GM19397 (cell line): ENCODE measurements at regions not wholly inside any gene's neighbourhood (a gene's known extent, or its start where the extent isn't known, plus 50 kb on each side); places are given as distances from the start of the nearest gene placed in this dataset.
"Not testable (repeated sequence)": the region's sequence is repeated elsewhere in the genome, so short reads cannot be mapped to it uniquely, and the experiment has no call there.

ENCODE experiments used
- ATAC-seq: cut with Tn5 transposase; IDR thresholded peaks from one replicate; pipeline ENCODE4 v1.9.1; 2021; ENCODE audit warnings: mild to moderate bottlenecking, moderate library complexity; ENCODE audit not compliant: unreplicated experiment

- ATAC-seq, result not testable (repeated sequence)
Observed at GRCh38 chrX:76774912-76775311, 347.4 kb downstream of the MAGEE1 start.

DNA sequence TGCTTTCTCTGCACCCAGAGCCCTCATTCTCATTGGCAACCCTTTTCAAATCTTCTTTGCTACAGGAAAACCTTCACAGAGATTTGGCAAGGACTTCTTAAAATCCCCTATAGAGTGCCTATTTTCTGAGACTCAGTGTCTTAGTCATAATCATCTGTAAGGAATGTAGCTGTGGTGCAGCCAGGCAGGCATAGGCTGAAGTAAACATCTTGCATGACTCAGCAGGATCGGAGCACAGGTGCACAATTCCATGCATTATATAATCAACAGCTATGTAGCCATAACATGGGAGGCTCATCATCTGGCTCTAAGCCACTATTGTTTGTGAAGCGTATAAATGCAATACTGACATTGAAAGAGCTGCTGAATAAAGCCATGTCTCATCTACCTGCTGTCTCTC, 368.8 kb downstream of the MAGEE1 start:
- ATAC-seq, result no peak

GRCh38 chrX:76802708-76803107, 375.2 kb downstream of the MAGEE1 start:
- no peak for ATAC-seq

DNA sequence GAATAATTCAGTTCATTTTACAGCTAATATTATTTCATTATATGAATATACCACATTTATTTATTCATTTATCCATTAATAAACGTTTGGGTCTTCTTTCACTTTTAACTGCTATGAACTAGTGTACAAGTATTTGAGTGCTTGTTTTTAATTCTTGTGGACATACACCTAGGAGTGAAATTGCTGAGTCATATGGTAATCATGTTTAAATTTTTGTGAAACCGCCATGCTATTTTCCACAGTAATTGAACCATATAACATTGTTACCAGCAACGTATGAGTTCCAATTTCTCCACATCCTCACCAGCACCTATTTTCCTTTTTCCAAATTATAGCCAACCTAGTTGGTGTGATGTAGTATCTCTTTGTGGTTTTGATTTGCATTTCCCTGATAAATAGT, 388.2 kb downstream of the MAGEE1 start:
- ATAC-seq, result no peak

DNA sequence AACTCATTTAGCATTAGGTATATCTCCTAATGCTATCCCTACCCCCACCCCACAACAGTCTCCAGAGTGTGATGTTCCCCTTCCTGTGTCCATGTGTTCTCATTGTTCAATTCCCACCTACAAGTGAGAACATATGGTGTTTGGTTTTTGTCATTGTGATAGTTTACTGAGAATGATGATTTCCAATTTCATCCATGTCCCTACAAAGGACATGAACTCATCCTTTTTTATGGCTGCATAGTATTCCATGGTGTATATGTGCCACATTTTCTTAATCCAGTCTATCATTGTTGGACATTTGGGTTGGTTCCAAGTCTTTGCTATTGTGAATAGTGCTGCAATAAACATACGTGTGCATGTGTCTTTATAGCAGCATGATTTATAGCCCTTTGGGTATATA, 389.8 kb downstream of the MAGEE1 start:
- ATAC-seq, result not testable (repeated sequence)

- ATAC-seq, result no peak
Observed at GRCh38 chrX:76821276-76821675, 393.8 kb downstream of the MAGEE1 start.

GRCh38 chrX:76827672-76828071, 400.2 kb downstream of the MAGEE1 start:
- no peak for ATAC-seq

DNA sequence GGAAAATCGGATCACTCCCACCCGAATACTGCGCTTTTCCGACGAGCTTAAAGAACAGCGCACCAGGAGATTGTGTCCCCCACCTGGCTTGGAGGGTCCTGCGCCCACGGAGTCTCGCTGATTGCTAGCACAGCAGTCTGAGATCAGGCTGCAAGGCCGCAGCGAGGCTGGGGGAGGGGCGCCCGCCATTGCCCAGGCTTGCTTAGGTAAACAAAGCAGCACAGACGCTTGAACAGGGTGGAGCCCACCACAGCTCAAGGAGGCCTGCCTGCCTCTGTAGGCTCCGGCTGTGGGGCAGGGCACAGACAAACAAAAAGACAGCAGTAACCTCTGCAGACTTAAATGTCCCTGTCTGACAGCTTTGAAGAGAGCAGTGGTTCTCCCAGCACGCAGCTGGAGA, 413.4 kb downstream of the MAGEE1 start:
- ATAC-seq, result not testable (repeated sequence)

DNA sequence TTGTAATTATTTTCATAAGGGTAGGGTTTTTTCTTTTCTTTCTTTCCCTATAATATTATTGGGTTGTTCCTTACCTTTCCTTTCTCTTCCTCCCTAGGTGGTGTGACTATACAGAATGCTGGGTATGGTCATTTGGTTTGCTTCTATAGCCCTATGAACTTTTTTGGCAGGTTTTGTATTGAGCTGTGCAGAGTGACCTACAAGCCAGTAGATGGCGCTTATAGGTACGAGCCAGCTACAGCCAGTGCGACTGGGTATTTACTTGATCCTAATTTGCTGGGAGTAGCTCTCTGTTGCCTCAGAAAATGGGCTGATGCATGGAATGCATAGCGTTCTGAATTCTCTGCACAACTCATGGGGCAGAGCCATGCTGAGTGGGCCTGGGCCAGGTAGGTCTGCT, 423.3 kb downstream of the MAGEE1 start:
- ATAC-seq, result no peak

GRCh38 chrX:76862509-76862908, 435.0 kb downstream of the MAGEE1 start:
- ATAC-seq, result no peak

- ATAC-seq, result no peak
Observed at GRCh38 chrX:76893930-76894329, 466.4 kb downstream of the MAGEE1 start.

DNA sequence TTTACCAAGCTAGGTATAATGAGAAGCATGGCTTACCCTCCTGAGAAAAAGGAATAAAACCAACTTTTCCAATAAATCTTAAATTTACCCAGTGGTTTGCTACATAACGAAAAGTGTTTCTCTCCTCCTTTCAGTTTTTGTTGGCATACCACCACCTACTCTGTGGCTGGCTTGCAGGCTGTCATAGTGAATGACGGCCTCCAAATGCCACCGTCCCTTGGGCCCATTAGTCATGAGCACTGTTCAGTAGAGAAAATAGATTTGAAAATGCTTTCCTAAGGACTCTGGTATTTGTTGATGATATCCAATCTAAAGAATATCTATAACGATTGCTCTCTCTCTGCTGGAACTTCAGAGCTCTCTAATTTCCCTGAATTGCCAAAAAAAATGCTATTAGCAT, 488.3 kb downstream of the MAGEE1 start:
- ATAC-seq, result no peak

DNA sequence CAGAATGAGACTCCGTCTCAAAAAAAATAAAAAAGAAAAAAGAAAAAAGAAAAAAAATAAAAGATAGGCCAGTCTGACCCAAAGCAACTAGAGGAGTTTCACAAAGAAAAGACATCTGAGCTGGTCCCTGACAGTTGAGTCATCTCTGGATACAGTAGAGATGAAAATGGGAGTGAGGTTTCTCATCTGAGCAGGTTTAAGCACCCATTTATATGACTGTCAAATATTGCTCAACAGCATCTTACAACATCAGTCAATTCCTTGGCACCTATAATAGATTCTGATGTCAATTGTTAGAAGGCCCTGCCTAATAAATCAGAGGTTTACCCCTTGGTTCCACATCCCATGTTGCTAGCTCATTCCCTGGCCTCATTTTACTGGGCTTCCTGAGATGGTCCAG, 490.5 kb downstream of the MAGEE1 start:
- ATAC-seq, result no peak

- no peak for ATAC-seq
Observed at GRCh38 chrX:76919761-76920160, 492.3 kb downstream of the MAGEE1 start.

DNA sequence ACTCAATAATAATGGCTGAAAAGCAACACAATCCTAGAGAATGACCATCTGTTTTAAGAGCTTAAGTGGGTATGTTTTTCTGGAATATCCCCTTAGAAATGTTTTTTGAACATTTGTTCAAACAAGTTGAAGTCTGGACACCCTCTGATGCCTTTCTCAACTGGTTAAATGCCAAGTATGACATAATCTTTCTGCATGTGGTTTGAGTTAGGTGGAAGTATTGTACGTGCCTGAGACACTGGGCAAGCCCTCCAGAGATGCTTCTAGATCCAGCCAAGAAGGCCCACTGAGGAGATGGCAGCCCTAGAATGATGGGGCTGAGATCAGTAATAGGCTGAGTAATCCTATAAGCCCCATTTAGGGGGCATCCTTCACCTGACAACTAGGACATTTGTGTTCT, 493.1 kb downstream of the MAGEE1 start:
- no peak for ATAC-seq

GRCh38 chrX:76921176-76921575, 493.7 kb downstream of the MAGEE1 start:
- ATAC-seq, result no peak

- ATAC-seq, result no peak
Observed at GRCh38 chrX:76922100-76922499, 494.6 kb downstream of the MAGEE1 start.

- ATAC-seq, result not testable (repeated sequence)
Observed at GRCh38 chrX:76924616-76925015, 497.1 kb downstream of the MAGEE1 start.

DNA sequence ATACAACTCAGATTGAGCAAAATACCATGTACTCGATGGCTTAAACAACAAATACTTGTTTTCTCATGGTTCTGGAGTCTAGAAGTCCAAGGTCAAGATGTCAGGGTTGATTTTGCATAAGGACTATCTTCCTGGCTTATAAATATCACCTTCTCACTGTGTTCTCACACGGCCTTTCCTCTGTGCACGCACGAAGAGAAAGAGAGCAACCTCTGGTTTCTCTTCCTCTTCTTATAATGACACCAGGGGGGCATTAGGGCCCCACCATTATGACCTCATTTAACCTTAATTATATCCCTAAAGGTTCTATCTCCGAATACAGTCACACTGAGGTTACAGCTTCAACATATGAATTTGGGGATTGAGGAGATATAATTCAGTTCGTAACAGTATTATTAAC, 504.0 kb downstream of the MAGEE1 start:
- ATAC-seq, result no peak

DNA sequence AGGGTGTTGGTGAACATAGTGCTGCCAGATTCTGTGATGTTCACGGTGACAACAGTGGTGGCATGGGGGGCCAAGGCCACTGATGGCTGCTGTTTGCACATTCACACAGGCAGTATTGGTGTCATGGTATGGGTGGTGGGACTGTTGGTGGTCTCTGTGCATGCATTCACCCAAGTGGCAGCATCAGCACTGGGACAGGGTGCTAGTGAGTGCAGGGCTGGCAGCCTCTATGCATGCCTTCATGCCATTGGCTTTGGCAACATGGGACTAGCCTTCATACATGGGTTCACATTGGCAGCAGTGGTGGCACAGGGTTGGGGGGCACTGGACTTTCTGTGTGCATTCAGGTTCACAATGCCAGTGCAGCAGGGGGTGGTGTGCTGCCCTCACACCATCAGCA, 489.7 kb upstream of the FGF16 start:
- no peak for ATAC-seq

- ATAC-seq, result no peak
Observed at GRCh38 chrX:76971393-76972376, 475.5 kb upstream of the FGF16 start.

DNA sequence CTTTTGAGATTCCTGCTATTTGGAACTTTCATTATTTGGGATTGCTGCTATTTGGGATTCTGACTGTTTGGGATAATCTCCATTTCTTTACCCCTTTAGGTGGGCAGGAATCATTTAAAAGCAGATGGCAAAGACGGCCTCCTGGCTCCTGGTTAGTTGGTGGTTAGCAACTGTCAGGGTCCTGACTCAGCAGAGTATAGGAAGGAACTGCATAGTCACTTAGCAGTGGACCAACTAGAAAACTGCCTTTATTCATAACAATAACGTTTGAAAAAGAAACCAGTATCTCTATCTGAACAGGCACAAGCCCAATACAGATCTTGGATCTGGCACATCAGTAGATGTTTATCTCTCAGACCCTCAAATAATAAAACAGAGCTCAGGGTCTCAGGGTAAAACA, 469.7 kb upstream of the FGF16 start:
- ATAC-seq, result no peak

GRCh38 chrX:76987381-76987780, 459.8 kb upstream of the FGF16 start:
- no peak for ATAC-seq
